ENCODE measurements at regions not wholly inside any gene's neighbourhood (a gene's known extent, or its start where the extent isn't known, plus 50 kb on each side); places are given as distances from the start of the nearest gene placed in this dataset.

GRCh38 chr4:100889401-100889800 lies 371.6 kb upstream of the EMCN start:
- no peak for TF ChIP-seq CTCF (IDR thresholded peaks at IDR 0.05)
- no peak for TF ChIP-seq RXRA (IDR thresholded peaks at IDR 0.05; ENCODE audit: borderline replicate concordance, low read depth)
- TF ChIP-seq POLR2AphosphoS5 (IDR thresholded peaks at IDR 0.05; ENCODE audit: low read depth, low read length): no peak
- TF ChIP-seq PBX3 (IDR thresholded peaks at IDR 0.05): no peak
- no peak for TF ChIP-seq RCOR1 (IDR thresholded peaks at IDR 0.05; ENCODE audit: low read length)
- no peak for TF ChIP-seq NFIC (IDR thresholded peaks at IDR 0.05; ENCODE audit: borderline replicate concordance)

All from SK-N-SH (cell line).